ENCODE measurements at regions not wholly inside any gene's neighbourhood (a gene's known extent, or its start where the extent isn't known, plus 50 kb on each side); places are given as distances from the start of the nearest gene placed in this dataset.

- intact Hi-C loops (cut with micrococcal nuclease) (no loop called here), dilution Hi-C loops (cut with MboI; ENCODE audit: extremely low pct_ligation_motif_present, low sequenced_read_pairs) (no loop called here)
- ChIA-PET POLR2A (no interaction called here), CTCF (no interaction called here)
- Histone ChIP-seq H2AFZ (ENCODE audit: low read depth, low read length) (no peak overlapping the region), H3K36me3 (ENCODE audit: control insufficient read depth in 2 of 2, extremely low read depth in 1 of 2, insufficient read depth in 2 of 2, low read length in 2 of 2) (no peaks in the 10 kb centered on the region), H3K9me1 (replicated peaks; ENCODE audit: control insufficient read depth, extremely low read depth, insufficient read depth, low read length) (no peaks in the 10 kb centered on the region), H3K27ac (ENCODE audit: insufficient read depth, low read depth, low read length) (no peak overlapping the region), H3K4me2 (ENCODE audit: insufficient read depth, low read length) (no peak overlapping the region), H3K9me3 (replicated peaks; ENCODE audit: control insufficient read depth, insufficient read depth, low read length) (no peaks in the 10 kb centered on the region), H3K4me1 (ENCODE audit: control insufficient read depth, extremely low read depth, insufficient read depth, low read length) (peaks cover 18% of the 10 kb centered on the region), H3K79me2 (ENCODE audit: control insufficient read depth, insufficient read depth, low read length) (no peaks in the 10 kb centered on the region), H3K27me3 (ENCODE audit: control insufficient read depth in 2 of 2, insufficient read depth in 2 of 2, low read length in 2 of 2) (no peaks in the 10 kb centered on the region), H4K20me1 (replicated peaks; ENCODE audit: control insufficient read depth, extremely low read depth, insufficient read depth, low read length) (no peaks in the 10 kb centered on the region), H3K9ac (replicated peaks; ENCODE audit: extremely low read depth, insufficient read depth, low read length) (no peak overlapping the region), H3K4me3 (replicated peaks in 1 of 3; ENCODE audit: insufficient read depth in 1 of 3, low read depth in 1 of 3, low read length in 3 of 3) (no peak overlapping the region)
- TF ChIP-seq MAX (IDR thresholded peaks at IDR 0.05; ENCODE audit: insufficient read depth, insufficient read length) (no peak), FOS (IDR thresholded peaks at IDR 0.05; ENCODE audit: borderline replicate concordance, insufficient read depth, low read length) (no peak), MYC (IDR thresholded peaks at IDR 0.05; ENCODE audit: low read depth, low read length) (no peak), JUN (IDR thresholded peaks at IDR 0.05; ENCODE audit: borderline replicate concordance, insufficient read depth, insufficient read length, low read depth) (no peak), EZH2 (IDR thresholded peaks at IDR 0.05; ENCODE audit: borderline replicate concordance, low read depth, low read length, severe bottlenecking) (no peak), POLR2A (IDR thresholded peaks at IDR 0.05; ENCODE audit: low read depth, low read length) (no peak), POLR2AphosphoS5 (IDR thresholded peaks at IDR 0.05; ENCODE audit: insufficient read depth, low read depth, low read length) (no peak), GATA2 (IDR thresholded peaks at IDR 0.05; ENCODE audit: insufficient read depth, insufficient read length, low read depth, low read length) (no peak)
- TF ChIP-seq, protein P1, sequence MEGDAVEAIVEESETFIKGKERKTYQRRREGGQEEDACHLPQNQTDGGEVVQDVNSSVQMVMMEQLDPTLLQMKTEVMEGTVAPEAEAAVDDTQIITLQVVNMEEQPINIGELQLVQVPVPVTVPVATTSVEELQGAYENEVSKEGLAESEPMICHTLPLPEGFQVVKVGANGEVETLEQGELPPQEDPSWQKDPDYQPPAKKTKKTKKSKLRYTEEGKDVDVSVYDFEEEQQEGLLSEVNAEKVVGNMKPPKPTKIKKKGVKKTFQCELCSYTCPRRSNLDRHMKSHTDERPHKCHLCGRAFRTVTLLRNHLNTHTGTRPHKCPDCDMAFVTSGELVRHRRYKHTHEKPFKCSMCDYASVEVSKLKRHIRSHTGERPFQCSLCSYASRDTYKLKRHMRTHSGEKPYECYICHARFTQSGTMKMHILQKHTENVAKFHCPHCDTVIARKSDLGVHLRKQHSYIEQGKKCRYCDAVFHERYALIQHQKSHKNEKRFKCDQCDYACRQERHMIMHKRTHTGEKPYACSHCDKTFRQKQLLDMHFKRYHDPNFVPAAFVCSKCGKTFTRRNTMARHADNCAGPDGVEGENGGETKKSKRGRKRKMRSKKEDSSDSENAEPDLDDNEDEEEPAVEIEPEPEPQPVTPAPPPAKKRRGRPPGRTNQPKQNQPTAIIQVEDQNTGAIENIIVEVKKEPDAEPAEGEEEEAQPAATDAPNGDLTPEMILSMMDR (IDR thresholded peaks at IDR 0.05; ENCODE audit: extremely low read depth in 1 of 2, insufficient read depth in 1 of 2, low read depth in 1 of 2, low read length in 2 of 2), result no peak
- no TSS peak for BruUV-seq (replicated peaks)
- FAIRE-seq (no peak), DNase-seq (ENCODE audit: low read depth, low spot score) (no peak)
Observed at GRCh38 chr12:46535907-46536306, 163.3 kb upstream of the SLC38A2 start.

All from endothelial cell of umbilical vein (primary cell).